Brain microvascular endothelial cell (primary cell): ENCODE measurements at regions not wholly inside any gene's neighbourhood (a gene's known extent, or its start where the extent isn't known, plus 50 kb on each side); places are given as distances from the start of the nearest gene placed in this dataset.

Source experiments
- DNase-seq: peaks from one replicate; pipeline ENCODE4 v3.0.0-alpha.2; 2020
- H3K27ac ChIP-seq: fragments of 250-450 bp; sonication (Bioruptor Pico); 2 replicates; pipeline ENCODE4 v1.5.1; 2020; ENCODE audit warnings: mild to moderate bottlenecking, moderate library complexity
- H3K27me3 ChIP-seq: fragments of 250-450 bp; sonication (Bioruptor Pico); replicated peaks from 2 replicates; pipeline ENCODE4 v1.5.1; 2020; ENCODE audit warnings: mild to moderate bottlenecking
- H3K36me3 ChIP-seq: fragments of 250-450 bp; sonication (Bioruptor Pico); replicated peaks from 2 replicates; pipeline ENCODE4 v1.5.1; 2020; ENCODE audit warnings: mild to moderate bottlenecking
- H3K4me3 ChIP-seq: 2 replicates; pipeline ENCODE4 v1.5.1; 2011; ENCODE audit warnings: low read depth, mild to moderate bottlenecking, control low read depth, low read length, moderate library complexity
- in situ Hi-C: cut with HindIII; loops from 2 replicates; pipeline ENCODE4 v1.10.0; 2017; ENCODE audit warnings: low sequenced_read_pairs, low pct_ligation_motif_present
- TF ChIP-seq, protein P1 (sequence below): IDR thresholded peaks from 2 replicates; pipeline ENCODE4 v1.5.1; 2011; ENCODE audit warnings: low read depth, mild to moderate bottlenecking, moderate library complexity, low read length, control low read depth, inconsistent platforms; ENCODE audit errors: missing control alignments

DNA sequence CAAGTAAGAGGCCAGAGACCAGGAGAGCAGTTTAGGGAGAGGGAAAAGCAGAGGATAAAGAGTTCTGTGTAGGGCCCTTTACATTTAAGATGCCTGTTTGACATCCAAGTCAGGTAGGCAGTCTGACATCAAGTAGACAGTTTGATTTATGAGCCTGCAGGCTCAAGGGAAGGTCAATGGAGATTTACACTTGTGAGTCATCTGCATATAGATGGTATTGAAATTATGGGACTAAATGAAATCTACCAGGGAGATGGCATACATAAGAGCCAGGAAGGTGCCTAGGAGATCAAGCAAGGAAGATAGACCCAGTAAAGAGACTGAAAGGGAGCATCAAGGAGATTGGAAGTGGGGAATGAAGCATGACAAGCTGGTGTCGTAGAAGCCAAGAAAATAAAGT lies 212.4 kb upstream of the PKDCC start:
- TF ChIP-seq, protein P1, sequence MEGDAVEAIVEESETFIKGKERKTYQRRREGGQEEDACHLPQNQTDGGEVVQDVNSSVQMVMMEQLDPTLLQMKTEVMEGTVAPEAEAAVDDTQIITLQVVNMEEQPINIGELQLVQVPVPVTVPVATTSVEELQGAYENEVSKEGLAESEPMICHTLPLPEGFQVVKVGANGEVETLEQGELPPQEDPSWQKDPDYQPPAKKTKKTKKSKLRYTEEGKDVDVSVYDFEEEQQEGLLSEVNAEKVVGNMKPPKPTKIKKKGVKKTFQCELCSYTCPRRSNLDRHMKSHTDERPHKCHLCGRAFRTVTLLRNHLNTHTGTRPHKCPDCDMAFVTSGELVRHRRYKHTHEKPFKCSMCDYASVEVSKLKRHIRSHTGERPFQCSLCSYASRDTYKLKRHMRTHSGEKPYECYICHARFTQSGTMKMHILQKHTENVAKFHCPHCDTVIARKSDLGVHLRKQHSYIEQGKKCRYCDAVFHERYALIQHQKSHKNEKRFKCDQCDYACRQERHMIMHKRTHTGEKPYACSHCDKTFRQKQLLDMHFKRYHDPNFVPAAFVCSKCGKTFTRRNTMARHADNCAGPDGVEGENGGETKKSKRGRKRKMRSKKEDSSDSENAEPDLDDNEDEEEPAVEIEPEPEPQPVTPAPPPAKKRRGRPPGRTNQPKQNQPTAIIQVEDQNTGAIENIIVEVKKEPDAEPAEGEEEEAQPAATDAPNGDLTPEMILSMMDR: no peak
- no peaks in the 10 kb centered on the region for H3K36me3 ChIP-seq
- in situ Hi-C loops: no loop called here

DNA sequence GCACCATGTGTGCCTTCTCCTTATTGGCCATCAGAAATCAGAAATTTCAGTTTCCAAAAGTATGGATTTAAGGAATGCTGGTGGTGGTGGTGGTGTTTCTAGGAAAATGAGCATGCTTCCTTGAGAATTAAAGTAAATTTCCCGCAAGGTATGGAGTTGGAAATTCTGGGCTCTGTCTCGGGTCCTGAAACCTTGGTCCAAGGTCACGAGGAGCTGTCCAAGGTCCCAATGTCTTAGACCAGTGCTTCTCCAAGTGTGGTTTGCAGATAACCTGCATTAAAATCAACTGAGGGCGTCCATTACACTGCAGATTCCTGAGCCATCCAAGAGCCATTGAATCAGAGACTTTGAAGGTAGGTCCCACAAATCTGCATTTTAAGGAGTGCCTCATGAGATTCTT lies 210.9 kb upstream of the PKDCC start:
- TF ChIP-seq, protein P1: no peak

More for the DNA sequence above, 212.4 kb upstream of the PKDCC start:
- Histone ChIP-seq H3K27me3 (no peaks in the 10 kb centered on the region), H3K4me3 (no peak overlapping the region), H3K27ac (no peak overlapping the region)
- no peak for DNase-seq

DNA sequence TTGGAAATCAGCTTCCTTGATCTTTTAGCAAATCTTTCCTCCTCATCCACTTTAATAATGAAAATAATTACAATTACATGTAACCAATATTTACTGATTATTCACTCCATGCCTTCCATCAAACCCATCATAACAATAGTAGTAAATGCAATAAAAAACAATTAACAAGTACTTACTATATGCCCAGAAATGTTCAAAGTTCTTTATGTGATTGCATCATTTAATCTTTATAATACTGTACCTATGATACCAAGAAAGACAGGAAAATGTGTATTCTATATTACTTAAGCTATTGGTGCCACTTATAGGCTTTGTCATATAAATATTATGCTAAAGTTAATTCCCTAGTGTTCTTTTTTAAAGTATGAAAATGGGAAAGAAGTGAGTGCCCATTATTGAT lies 210.2 kb upstream of the PKDCC start:
- Histone ChIP-seq H3K36me3 (no peaks in the 10 kb centered on the region), H3K27ac (no peak overlapping the region), H3K27me3 (no peaks in the 10 kb centered on the region), H3K4me3 (no peak overlapping the region)
- in situ Hi-C loops: no loop called here
- TF ChIP-seq, protein P1: no peak
- DNase-seq: no peak

More for the DNA sequence above, 210.9 kb upstream of the PKDCC start:
- Histone ChIP-seq H3K36me3 (no peaks in the 10 kb centered on the region), H3K27me3 (no peaks in the 10 kb centered on the region), H3K27ac (no peak overlapping the region), H3K4me3 (no peak overlapping the region)
- peak; percentile 34 for DNase-seq
- in situ Hi-C loops: no loop called here

DNA sequence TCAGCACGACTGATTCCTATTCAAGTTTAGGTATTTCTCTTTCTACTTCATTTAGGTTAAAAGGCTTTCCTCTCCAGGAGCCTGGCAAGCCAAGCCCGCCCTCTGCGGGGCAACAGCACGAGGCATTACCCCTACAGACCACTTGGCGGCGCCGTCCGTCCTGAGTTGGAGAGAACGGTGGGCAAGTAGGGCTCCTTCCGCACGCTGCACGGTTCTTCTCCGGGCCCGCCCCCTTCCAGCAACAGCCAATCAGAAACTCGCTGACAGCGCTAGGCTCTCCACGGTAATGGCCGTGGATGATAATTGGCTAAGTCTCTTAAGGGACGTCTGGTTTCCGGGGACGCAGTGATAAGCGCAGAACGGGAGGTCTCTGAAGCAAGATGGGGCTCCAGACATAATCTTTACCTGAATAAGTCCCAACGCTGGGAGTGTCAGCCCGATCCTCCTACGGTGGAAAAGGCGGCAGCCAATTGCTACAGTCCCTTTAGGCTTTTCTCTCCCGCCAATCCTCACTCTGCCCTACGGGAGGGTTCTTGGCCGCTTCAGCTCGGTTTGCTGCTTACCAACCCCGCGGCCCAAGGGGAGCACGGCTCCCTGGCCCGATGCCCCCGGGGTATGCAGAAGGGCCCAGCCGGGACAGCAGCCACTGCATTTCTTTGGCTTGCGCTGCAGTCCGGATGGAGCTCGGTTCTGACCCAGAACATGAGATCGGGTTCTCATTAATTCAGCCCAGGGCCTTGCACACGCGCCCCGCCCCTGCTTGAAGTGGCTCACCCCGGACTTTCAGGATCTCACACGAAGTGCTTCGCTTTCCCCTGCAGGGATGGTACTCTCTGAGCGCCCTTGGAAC lies 206.9 kb upstream of the PKDCC start:
- peaks cover 3% of the 10 kb centered on the region for H3K27me3 ChIP-seq
- peak overlapping the region; percentile 71 for H3K4me3 ChIP-seq
- H3K36me3 ChIP-seq: no peaks in the 10 kb centered on the region
- in situ Hi-C loops: no loop called here
- peak overlapping the region; percentile 7 for H3K27ac ChIP-seq
- TF ChIP-seq, protein P1: peak; percentile 99
- DNase-seq: peak; percentile 97

DNA sequence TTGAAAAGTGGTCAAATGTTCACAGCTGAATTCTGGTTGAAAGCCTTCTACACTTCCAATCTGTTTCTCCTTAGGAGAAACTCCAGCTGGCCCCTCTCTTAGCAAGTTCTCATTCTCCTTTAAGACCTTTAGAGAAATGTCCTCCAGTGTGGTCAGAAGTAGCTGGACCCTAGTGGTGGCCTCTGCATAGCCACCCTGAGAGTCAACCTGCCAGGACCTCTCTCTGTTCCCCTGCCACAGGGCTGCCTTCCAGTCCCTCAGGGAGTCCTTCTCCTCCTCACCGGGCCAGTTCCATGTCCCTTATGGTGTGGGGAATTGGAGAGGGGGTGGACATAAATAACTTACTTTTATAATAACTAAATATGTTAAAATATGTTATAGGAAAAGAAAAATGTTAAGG lies 200.9 kb upstream of the PKDCC start:
- Histone ChIP-seq H3K27ac (no peak overlapping the region), H3K36me3 (no peaks in the 10 kb centered on the region), H3K27me3 (peaks cover 9% of the 10 kb centered on the region), H3K4me3 (no peak overlapping the region)
- TF ChIP-seq, protein P1: peak; percentile 7
- DNase-seq: no peak
- in situ Hi-C loops: no loop called here
